ENCODE measurements at regions not wholly inside any gene's neighbourhood (a gene's known extent, or its start where the extent isn't known, plus 50 kb on each side); places are given as distances from the start of the nearest gene placed in this dataset.

- no peak for TF ChIP-seq CTCF (IDR thresholded peaks at IDR 0.05)
- no peak for TF ChIP-seq POLR2A (IDR thresholded peaks at IDR 0.05)
These were observed 118.6 kb upstream of the CXCL14 start for GRCh38 chr5:135697251-135697958.
